Ishikawa (cell line): ENCODE measurements at regions not wholly inside any gene's neighbourhood (a gene's known extent, or its start where the extent isn't known, plus 50 kb on each side); places are given as distances from the start of the nearest gene placed in this dataset.

Source experiments
- CEBPB ChIP-seq: IDR thresholded peaks from 2 replicates; pipeline ENCODE4 v1.6.1; 2012
- CREB1 ChIP-seq: IDR thresholded peaks from 2 replicates; pipeline ENCODE4 v1.6.1; 2012; ENCODE audit warnings: low read depth
- EGR1 ChIP-seq: IDR thresholded peaks from 2 replicates; pipeline ENCODE4 v1.6.1; 2012
- EP300 ChIP-seq: IDR thresholded peaks from 2 replicates; pipeline ENCODE4 v1.6.1; 2012; ENCODE audit warnings: borderline replicate concordance
- FOXM1 ChIP-seq: IDR thresholded peaks from 2 replicates; pipeline ENCODE4 v1.6.1; 2012; ENCODE audit warnings: low read depth, borderline replicate concordance
- NFIC ChIP-seq: IDR thresholded peaks from 2 replicates; pipeline ENCODE4 v1.6.1; 2012
- RAD21 ChIP-seq: IDR thresholded peaks from 2 replicates; pipeline ENCODE4 v1.6.1; 2012; ENCODE audit warnings: low read depth
- TAF1 ChIP-seq: IDR thresholded peaks from 2 replicates; pipeline ENCODE4 v1.6.1; 2012; ENCODE audit warnings: low read depth, mild to moderate bottlenecking
- TCF12 ChIP-seq: IDR thresholded peaks from 2 replicates; pipeline ENCODE4 v1.6.1; 2012; ENCODE audit warnings: low read depth
- TEAD4 ChIP-seq: IDR thresholded peaks from 2 replicates; pipeline ENCODE4 v1.6.1; 2012
- YY1 ChIP-seq: IDR thresholded peaks from 2 replicates; pipeline ENCODE4 v1.6.1; 2012; ENCODE audit warnings: low read depth
- ZBTB7A ChIP-seq: IDR thresholded peaks from 2 replicates; pipeline ENCODE4 v1.6.1; 2012; ENCODE audit warnings: low read depth
- TF ChIP-seq, protein P1 (sequence below): IDR thresholded peaks from 2 replicates; pipeline ENCODE4 v1.6.1; 2012; ENCODE audit warnings: low read depth, mild to moderate bottlenecking
- TF ChIP-seq, protein P2 (sequence below): IDR thresholded peaks from 2 replicates; pipeline ENCODE4 v1.6.1; 2012
- TF ChIP-seq, protein P3 (sequence below): IDR thresholded peaks from 2 replicates; pipeline ENCODE4 v1.6.1; 2012

DNA sequence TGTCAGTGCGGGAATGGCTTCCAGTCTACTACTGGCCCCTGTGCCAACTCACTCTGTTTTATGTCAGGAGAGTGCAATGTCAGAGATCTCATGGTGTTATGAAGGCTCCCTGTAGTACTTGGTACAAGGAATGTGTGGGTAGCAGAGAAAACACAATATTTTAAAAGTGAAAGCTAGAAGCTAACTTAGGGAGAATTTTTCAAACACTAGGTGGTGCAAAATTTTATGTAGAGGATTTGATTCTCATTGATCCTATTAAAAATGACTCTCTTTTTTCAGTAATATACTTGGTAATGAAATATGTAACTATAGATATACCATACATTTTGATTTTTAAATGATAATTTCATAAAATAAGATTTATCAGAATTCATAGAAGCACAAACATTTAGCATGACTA, 134.7 kb downstream of the JRKL start:
- TF ChIP-seq, protein P1, sequence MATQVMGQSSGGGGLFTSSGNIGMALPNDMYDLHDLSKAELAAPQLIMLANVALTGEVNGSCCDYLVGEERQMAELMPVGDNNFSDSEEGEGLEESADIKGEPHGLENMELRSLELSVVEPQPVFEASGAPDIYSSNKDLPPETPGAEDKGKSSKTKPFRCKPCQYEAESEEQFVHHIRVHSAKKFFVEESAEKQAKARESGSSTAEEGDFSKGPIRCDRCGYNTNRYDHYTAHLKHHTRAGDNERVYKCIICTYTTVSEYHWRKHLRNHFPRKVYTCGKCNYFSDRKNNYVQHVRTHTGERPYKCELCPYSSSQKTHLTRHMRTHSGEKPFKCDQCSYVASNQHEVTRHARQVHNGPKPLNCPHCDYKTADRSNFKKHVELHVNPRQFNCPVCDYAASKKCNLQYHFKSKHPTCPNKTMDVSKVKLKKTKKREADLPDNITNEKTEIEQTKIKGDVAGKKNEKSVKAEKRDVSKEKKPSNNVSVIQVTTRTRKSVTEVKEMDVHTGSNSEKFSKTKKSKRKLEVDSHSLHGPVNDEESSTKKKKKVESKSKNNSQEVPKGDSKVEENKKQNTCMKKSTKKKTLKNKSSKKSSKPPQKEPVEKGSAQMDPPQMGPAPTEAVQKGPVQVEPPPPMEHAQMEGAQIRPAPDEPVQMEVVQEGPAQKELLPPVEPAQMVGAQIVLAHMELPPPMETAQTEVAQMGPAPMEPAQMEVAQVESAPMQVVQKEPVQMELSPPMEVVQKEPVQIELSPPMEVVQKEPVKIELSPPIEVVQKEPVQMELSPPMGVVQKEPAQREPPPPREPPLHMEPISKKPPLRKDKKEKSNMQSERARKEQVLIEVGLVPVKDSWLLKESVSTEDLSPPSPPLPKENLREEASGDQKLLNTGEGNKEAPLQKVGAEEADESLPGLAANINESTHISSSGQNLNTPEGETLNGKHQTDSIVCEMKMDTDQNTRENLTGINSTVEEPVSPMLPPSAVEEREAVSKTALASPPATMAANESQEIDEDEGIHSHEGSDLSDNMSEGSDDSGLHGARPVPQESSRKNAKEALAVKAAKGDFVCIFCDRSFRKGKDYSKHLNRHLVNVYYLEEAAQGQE, result no peak
- no peak for TF ChIP-seq YY1
- TF ChIP-seq EGR1, result no peak
- TF ChIP-seq EP300, result no peak
- TF ChIP-seq CREB1, result no peak
- no peak for TF ChIP-seq FOXM1
- no peak for TF ChIP-seq CEBPB
- no peak for TF ChIP-seq ZBTB7A
- TF ChIP-seq, protein P2, sequence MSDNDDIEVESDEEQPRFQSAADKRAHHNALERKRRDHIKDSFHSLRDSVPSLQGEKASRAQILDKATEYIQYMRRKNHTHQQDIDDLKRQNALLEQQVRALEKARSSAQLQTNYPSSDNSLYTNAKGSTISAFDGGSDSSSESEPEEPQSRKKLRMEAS, result no peak
- no peak for TF ChIP-seq TAF1
- no peak for TF ChIP-seq RAD21
- TF ChIP-seq NFIC, result no peak
- TF ChIP-seq TCF12, result no peak
- TF ChIP-seq, protein P3, sequence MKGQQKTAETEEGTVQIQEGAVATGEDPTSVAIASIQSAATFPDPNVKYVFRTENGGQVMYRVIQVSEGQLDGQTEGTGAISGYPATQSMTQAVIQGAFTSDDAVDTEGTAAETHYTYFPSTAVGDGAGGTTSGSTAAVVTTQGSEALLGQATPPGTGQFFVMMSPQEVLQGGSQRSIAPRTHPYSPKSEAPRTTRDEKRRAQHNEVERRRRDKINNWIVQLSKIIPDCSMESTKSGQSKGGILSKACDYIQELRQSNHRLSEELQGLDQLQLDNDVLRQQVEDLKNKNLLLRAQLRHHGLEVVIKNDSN, result no peak
- no peak for TF ChIP-seq TEAD4

DNA sequence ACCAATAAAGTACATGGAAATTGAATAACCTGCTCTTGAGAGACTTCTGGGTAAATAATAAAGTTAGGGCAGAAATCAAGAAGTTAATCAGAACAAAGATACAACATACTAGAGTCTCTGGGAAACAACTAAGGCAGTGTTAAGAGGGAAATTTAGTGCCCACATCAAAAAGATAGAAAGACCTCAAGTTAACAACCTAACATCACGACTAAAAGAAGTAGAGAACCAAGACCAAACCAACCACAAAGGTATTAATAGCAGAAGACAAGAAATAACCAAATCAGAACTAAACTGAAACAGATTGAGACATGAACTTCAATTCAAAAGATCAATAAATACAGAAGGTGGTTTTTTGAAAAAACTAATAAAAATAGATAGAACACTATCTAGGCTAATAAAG, 140.7 kb downstream of the JRKL start:
- TF ChIP-seq EP300 (no peak), TAF1 (no peak), RAD21 (no peak), CEBPB (no peak), YY1 (no peak), ZBTB7A (no peak), NFIC (no peak), CREB1 (no peak), TEAD4 (no peak), FOXM1 (no peak), TCF12 (no peak), EGR1 (no peak)
- TF ChIP-seq, protein P3, result no peak
- TF ChIP-seq, protein P1, result no peak
- TF ChIP-seq, protein P2, result no peak

DNA sequence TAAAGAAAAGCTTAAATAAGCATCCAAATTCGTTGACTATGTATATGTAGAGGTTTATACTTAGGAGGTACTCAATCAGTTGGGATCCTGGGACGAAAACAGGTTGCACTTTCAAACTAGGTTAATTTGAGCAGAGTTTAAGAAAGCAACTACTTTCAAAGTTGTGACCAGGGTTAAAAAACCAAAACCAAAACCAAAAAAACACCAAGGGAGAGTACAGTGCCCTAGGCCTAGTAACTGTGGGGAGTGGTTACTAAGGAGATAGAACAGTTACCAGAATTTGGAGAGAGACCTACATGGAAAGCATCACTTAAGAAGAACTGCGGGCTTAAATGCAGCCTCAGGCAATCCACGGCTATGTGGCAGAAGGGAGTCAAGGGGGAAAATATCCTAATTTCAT, 148.3 kb downstream of the JRKL start:
- TF ChIP-seq TEAD4 (no peak), FOXM1 (no peak), TCF12 (no peak), EGR1 (no peak), CREB1 (no peak), CEBPB (no peak), YY1 (no peak)
- TF ChIP-seq, protein P1, result no peak

DNA sequence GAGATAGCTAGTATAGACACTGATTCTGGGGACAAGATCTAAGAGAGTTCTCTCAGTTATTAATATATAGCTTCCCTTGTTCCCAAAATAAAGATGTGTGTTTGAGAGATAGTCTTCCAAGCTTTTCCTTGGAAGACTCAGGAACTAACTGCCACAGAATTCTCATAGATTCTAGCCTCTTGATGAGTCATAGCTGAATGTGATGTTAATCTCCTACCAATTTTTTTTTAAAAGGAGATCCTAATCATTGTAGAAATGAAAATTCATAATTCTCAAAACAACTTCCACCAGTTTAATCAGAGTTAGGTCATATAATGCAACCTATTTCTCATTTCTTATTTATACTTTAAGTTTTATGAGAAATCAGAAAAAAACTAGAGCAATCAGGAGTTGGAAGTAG, 148.8 kb downstream of the JRKL start:
- TF ChIP-seq CREB1, result no peak
- TF ChIP-seq CEBPB, result no peak

DNA sequence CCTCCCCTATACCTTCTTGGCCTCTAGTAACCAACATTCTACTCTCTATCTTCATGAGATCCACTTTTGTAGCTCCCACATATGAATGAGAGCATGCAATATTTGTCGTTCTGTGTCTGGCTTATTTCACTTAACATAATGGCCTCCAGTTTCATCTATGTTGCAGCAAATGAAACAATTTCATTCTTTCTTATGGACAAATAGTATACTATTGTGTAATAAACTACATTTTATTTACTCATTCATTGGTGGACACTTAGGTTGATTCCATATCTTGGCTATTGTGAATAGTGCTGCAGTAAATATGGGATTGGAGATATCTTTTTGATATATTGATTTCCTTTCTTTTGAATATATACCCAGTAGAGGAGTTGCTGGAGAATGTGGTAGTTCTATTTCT, 151.1 kb downstream of the JRKL start:
- TF ChIP-seq TEAD4 (no peak), YY1 (no peak), TCF12 (no peak), TAF1 (no peak), FOXM1 (no peak), RAD21 (no peak), EGR1 (no peak), NFIC (no peak), CREB1 (no peak), ZBTB7A (no peak), EP300 (no peak), CEBPB (no peak)
- TF ChIP-seq, protein P1, result no peak
- TF ChIP-seq, protein P3, result no peak
- TF ChIP-seq, protein P2, result no peak
